Coronary artery (tissue), 2 donors: ENCODE measurements at regions not wholly inside any gene's neighbourhood (a gene's known extent, or its start where the extent isn't known, plus 50 kb on each side); places are given as distances from the start of the nearest gene placed in this dataset.

Experiments used
- DNase-seq: peaks from one replicate; pipeline ENCODE4 v3.0.0-alpha.2; 2017; ENCODE audit warnings: low spot score
- H3K27ac ChIP-seq, 2 donors: fragments of 200-600 bp; sonication (generic); one replicate each; pipeline ENCODE4 v1.5.1; 2016 to 2019
- H3K4me3 ChIP-seq: fragments of 200-600 bp; sonication (generic); 2 replicates; pipeline ENCODE4 v1.5.1; 2016; ENCODE audit warnings: mild to moderate bottlenecking, moderate library complexity
- TF ChIP-seq, protein P1 (sequence below): fragments of 200-600 bp; sonication (generic); IDR thresholded peaks from one replicate; pipeline ENCODE4 v1.5.1; 2019; ENCODE audit warnings: antibody characterized with exemption

DNA sequence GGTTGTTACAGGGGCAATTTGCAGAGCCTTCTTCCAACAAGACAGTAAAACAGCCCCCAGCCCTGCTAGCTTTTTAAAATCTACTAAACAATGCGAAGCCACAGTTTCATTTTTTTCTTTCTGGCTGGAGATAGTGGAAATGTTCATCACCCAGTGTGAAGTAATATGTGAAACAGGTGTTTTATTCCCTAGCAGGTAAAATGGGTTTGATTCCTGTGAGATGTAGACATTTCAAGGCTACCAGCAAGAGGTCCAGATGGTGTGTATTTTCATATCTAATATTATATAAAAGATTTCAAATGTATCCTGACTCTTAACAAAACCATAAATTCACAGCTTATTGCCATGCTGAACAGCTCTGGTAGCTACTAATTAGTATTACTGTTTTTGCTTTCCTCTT lies 160.3 kb downstream of the SATB1 start:
- Histone ChIP-seq H3K27ac (no peak overlapping the region), H3K4me3 (no peak overlapping the region)
- DNase-seq: no peak
- TF ChIP-seq, protein P1, sequence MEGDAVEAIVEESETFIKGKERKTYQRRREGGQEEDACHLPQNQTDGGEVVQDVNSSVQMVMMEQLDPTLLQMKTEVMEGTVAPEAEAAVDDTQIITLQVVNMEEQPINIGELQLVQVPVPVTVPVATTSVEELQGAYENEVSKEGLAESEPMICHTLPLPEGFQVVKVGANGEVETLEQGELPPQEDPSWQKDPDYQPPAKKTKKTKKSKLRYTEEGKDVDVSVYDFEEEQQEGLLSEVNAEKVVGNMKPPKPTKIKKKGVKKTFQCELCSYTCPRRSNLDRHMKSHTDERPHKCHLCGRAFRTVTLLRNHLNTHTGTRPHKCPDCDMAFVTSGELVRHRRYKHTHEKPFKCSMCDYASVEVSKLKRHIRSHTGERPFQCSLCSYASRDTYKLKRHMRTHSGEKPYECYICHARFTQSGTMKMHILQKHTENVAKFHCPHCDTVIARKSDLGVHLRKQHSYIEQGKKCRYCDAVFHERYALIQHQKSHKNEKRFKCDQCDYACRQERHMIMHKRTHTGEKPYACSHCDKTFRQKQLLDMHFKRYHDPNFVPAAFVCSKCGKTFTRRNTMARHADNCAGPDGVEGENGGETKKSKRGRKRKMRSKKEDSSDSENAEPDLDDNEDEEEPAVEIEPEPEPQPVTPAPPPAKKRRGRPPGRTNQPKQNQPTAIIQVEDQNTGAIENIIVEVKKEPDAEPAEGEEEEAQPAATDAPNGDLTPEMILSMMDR: no peak

DNA sequence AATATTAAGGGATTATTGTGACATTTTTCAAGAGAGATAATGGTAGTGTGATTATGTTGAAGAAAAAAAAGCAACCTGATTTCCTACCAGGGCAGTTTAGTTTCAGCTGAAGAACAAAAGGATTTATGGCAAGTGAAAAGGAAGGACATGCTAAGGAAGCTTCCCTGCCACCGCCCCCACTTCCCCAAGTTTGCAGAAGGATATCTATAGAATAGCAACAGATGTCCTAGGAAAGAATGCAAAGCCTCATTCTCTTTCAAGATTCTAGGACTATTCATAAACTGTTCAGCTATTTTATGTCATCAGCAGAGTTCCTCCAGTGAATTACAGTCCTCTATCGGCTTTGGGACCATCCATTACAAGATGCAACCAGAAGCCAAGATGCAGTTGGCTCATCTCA lies 160.8 kb downstream of the SATB1 start:
- no peak overlapping the region for H3K27ac ChIP-seq
- H3K4me3 ChIP-seq: no peak overlapping the region
- no peak for DNase-seq
- TF ChIP-seq, protein P1: no peak

DNA sequence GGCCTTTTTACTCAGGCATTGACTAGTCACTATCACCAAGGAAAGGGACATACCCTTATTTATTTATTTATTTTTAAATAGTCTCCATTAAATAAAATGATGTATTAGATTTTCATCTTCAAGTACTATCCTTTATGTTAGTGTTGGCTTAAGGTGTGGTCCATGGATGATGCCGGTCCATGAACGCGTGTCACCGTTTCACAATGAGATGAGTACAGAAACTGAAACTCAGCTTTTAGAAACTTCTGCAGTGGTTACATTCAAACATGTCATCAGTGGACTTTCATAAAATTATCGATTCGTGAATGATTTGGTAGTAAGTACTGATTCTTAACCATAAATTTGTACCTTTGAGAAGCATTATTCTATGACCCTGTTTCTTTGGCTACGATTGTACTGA lies 166.6 kb downstream of the SATB1 start:
- Histone ChIP-seq H3K27ac (no peak overlapping the region), H3K4me3 (no peak overlapping the region)
- TF ChIP-seq, protein P1: no peak
- DNase-seq: no peak

DNA sequence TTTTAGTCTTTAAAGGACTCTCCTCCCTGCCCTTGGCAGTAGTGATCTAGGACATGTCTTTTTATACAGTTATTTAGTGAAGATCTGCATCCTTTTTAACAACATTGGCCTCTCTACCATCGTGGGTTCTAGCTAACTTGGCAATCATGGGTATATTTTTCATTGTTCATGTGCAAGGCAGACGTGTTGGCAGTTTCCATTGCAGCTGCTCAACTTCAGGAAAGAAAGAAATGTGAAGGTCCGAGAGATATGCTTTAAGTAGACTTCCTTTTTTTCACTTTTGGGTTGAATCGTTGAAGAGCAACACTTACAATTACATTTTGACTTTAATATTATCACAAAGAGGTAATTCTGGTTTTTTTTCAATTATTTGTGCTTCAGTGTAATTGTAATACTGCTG lies 172.6 kb downstream of the SATB1 start:
- TF ChIP-seq, protein P1: no peak
- H3K27ac ChIP-seq: no peak overlapping the region
- no peak for DNase-seq
- no peak overlapping the region for H3K4me3 ChIP-seq

DNA sequence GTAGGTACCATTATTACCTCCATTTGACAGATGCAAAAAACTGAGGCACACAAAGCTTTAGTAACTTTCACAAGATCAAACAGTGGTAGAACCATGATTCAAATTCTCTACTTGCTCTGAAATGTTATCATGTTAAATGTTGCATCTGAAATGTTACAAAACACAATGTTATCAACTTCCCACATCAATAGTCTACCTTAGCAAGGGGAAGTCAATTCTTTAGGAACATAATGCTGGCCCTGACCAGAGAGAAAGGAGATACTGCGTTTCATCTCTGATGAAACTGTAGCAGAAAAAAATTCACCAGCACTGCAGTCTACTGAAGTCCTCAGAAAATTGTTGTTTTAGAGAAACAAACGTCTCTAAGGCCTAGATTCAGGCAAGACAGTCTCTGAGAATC lies 174.1 kb downstream of the SATB1 start:
- TF ChIP-seq, protein P1: no peak
- H3K4me3 ChIP-seq: no peak overlapping the region
- DNase-seq: no peak
- no peak overlapping the region for H3K27ac ChIP-seq

DNA sequence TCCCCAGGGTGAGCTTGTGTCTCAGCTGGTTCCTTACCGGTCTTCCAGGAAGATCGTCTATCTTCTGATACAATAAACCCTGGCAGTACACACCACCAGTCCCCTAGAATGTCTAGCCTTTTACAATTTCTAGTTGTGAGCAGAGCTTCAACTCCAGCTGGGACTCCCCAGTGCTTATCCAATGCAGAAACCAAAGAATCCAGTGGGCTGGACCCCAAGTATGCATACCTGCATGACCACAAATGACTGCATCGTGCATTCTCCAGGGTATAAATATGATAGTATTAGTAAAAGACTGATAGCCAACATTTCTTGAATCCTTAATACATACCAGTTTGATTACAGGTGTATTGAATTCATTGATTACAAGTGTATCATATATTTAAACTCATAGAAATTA lies 176.0 kb downstream of the SATB1 start:
- no peak for DNase-seq
- Histone ChIP-seq H3K27ac (no peak overlapping the region), H3K4me3 (no peak overlapping the region)
- TF ChIP-seq, protein P1: no peak

DNA sequence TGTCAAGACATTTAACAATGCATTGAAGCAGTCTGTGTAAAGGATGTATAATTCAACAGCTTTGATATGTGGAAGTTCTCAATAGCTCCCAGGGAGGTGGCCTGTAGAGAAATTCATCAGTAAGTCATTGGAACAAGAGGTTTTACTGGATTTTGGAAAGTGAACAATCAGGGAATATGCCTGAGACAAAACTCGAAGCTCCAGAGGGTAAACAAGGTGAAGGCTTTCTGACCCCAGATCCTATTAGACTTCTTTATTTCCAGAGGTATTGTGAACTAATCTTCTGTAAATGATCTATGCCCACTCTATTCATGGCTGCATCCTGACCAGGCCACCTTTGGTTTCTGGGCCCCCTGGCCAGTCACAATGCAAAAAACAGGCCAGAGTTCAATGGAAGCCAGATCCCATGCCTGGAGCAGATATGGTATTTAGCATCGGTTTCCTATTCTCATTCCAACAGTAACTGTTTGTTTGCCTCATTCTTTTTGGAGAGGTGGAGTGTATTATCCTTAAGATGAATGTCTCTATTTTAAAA lies 177.3 kb downstream of the SATB1 start:
- TF ChIP-seq, protein P1: no peak
- H3K4me3 ChIP-seq: no peak overlapping the region

More for the DNA sequence above, 177.3 kb downstream of the SATB1 start:
- no peak overlapping the region for H3K27ac ChIP-seq
- DNase-seq: no peak
